ENCODE measurements at regions not wholly inside any gene's neighbourhood (a gene's known extent, or its start where the extent isn't known, plus 50 kb on each side); places are given as distances from the start of the nearest gene placed in this dataset.

GRCh38 chr7:155138204-155138603 is 68.1 kb downstream of the HTR5A start:
- in situ Hi-C loops (cut with HindIII; ENCODE audit: low pct_unique_long_range_greater_than_20kb, low sequenced_read_pairs), result no loop called here
- DNase-seq (ENCODE audit: low read depth, low spot score), result no peak

- DNase-seq (ENCODE audit: low read depth, low spot score), result no peak
- in situ Hi-C loops (cut with HindIII; ENCODE audit: low pct_unique_long_range_greater_than_20kb, low sequenced_read_pairs), result no loop called here
These were observed 71.4 kb downstream of the HTR5A start for GRCh38 chr7:155141562-155141961.

DNA sequence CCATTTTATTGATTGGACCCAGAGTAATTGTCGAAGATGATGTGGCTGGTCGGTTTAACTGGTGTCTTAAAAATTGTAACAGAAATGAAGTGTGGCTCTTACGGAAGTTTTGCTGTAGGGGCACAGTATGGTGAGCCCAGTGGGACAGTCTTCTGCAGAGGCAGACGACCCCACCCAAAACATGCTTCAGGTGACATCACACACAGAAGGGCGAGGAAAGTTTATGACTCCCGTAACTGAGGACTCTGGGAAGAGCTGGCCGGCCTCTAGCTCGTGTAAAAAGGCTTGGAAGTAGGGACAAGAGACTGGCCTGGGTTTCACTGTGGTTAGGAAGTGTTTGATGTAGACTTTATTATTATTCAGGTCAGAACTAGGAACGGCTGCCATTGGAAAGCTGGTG is 73.3 kb downstream of the HTR5A start:
- in situ Hi-C loops (cut with HindIII; ENCODE audit: low pct_unique_long_range_greater_than_20kb, low sequenced_read_pairs), result no loop called here

GRCh38 chr7:155144371-155144770 is 74.2 kb downstream of the HTR5A start:
- in situ Hi-C loops (cut with HindIII; ENCODE audit: low pct_unique_long_range_greater_than_20kb, low sequenced_read_pairs), result no loop called here
- DNase-seq (ENCODE audit: low read depth, low spot score), result no peak

More for the DNA sequence above, 73.3 kb downstream of the HTR5A start:
- DNase-seq (ENCODE audit: low read depth, low spot score), result no peak

GRCh38 chr7:155145477-155146255 is 75.5 kb downstream of the HTR5A start:
- in situ Hi-C loops (cut with HindIII; ENCODE audit: low pct_unique_long_range_greater_than_20kb, low sequenced_read_pairs), result no loop called here
- DNase-seq (ENCODE audit: low read depth, low spot score), result no peak

- no peak for DNase-seq (ENCODE audit: low read depth, low spot score)
- in situ Hi-C loops (cut with HindIII; ENCODE audit: low pct_unique_long_range_greater_than_20kb, low sequenced_read_pairs), result no loop called here
These were observed 77.0 kb downstream of the HTR5A start for GRCh38 chr7:155147172-155147571.

GRCh38 chr7:155147624-155148023 is 77.5 kb downstream of the HTR5A start:
- in situ Hi-C loops (cut with HindIII; ENCODE audit: low pct_unique_long_range_greater_than_20kb, low sequenced_read_pairs), result no loop called here
- DNase-seq (ENCODE audit: low read depth, low spot score), result no peak

DNA sequence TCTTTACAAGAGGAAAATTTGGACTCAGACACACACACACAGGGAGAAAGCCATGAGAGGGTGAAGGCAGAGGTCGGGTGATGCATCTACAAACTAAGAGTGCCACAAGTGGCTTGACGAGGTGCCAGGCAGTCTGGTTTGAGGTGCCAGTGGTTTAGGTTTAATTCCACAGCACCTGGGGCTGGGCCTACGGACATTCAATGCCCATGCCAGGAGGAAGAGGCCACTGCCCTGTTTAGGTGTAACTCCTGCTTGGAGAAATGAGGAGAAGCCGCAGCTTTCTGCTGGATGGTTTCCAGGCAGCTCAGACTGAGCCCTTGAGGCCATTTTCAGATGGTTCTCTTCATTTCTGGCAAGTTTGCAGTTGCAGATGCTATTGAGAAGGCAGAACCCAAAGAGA is 83.6 kb downstream of the HTR5A start:
- in situ Hi-C loops (cut with HindIII; ENCODE audit: low pct_unique_long_range_greater_than_20kb, low sequenced_read_pairs), result no loop called here
- DNase-seq (ENCODE audit: low read depth, low spot score), result no peak

- no peak for DNase-seq (ENCODE audit: low read depth, low spot score)
- in situ Hi-C loops (cut with HindIII; ENCODE audit: low pct_unique_long_range_greater_than_20kb, low sequenced_read_pairs), result no loop called here
These were observed 84.5 kb downstream of the HTR5A start for GRCh38 chr7:155154586-155154985.

DNA sequence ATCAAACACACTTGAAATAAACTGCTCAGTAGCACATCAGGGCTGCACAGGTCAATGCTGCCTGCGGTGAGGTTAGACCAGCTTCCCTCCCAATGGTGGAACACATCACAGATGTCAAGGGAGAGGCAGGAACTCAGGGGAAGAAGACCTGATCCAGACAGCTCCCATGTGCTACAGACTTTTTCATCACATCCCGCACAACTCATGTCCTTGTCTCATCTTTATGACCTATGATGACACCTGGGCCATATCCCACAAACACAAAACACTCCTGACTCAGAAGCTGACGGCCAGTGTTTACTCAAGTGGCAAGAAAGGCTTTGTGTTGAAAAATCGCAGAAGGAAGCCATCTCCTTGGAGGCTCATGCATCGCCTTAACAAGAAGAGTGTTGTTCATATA is 91.6 kb downstream of the HTR5A start:
- in situ Hi-C loops (cut with HindIII; ENCODE audit: low pct_unique_long_range_greater_than_20kb, low sequenced_read_pairs), result no loop called here
- no peak for DNase-seq (ENCODE audit: low read depth, low spot score)

GRCh38 chr7:155162422-155162821 is 92.3 kb downstream of the HTR5A start:
- in situ Hi-C loops (cut with HindIII; ENCODE audit: low pct_unique_long_range_greater_than_20kb, low sequenced_read_pairs), result no loop called here
- DNase-seq (ENCODE audit: low read depth, low spot score), result no peak

GRCh38 chr7:155163696-155164095 is 93.6 kb downstream of the HTR5A start:
- in situ Hi-C loops (cut with HindIII; ENCODE audit: low pct_unique_long_range_greater_than_20kb, low sequenced_read_pairs), result no loop called here
- DNase-seq (ENCODE audit: low read depth, low spot score), result no peak

GRCh38 chr7:155164316-155164715 is 94.2 kb downstream of the HTR5A start:
- in situ Hi-C loops (cut with HindIII; ENCODE audit: low pct_unique_long_range_greater_than_20kb, low sequenced_read_pairs), result no loop called here
- no peak for DNase-seq (ENCODE audit: low read depth, low spot score)

DNA sequence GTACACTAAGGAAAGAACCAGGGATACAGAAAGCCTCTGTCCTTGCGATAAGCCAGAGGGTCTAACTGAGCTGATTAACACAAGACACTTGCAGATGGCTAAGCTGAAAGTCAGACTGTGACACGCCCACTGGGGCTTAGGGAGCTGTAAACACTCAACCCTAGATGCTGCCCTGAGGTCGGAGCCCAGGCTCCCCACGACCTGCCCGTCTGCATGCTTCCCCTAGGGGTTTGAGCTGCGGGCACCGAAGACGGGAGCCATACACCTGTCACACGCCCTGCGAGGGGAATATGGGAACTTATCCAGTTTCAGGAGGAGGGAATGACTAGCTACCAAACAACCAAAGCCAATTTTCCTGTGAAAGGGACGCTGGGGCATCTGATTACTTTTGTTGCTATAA is 96.0 kb downstream of the HTR5A start:
- no peak for DNase-seq (ENCODE audit: low read depth, low spot score)
- in situ Hi-C loops (cut with HindIII; ENCODE audit: low pct_unique_long_range_greater_than_20kb, low sequenced_read_pairs), result no loop called here

- DNase-seq (ENCODE audit: low read depth, low spot score), result peak; percentile 68
- in situ Hi-C loops (cut with HindIII; ENCODE audit: low pct_unique_long_range_greater_than_20kb, low sequenced_read_pairs), result no loop called here
These were observed 96.7 kb downstream of the HTR5A start for GRCh38 chr7:155166673-155167370.

GRCh38 chr7:155167706-155168365 is 97.7 kb downstream of the HTR5A start:
- no peak for DNase-seq (ENCODE audit: low read depth, low spot score)
- in situ Hi-C loops (cut with HindIII; ENCODE audit: low pct_unique_long_range_greater_than_20kb, low sequenced_read_pairs), result no loop called here

DNA sequence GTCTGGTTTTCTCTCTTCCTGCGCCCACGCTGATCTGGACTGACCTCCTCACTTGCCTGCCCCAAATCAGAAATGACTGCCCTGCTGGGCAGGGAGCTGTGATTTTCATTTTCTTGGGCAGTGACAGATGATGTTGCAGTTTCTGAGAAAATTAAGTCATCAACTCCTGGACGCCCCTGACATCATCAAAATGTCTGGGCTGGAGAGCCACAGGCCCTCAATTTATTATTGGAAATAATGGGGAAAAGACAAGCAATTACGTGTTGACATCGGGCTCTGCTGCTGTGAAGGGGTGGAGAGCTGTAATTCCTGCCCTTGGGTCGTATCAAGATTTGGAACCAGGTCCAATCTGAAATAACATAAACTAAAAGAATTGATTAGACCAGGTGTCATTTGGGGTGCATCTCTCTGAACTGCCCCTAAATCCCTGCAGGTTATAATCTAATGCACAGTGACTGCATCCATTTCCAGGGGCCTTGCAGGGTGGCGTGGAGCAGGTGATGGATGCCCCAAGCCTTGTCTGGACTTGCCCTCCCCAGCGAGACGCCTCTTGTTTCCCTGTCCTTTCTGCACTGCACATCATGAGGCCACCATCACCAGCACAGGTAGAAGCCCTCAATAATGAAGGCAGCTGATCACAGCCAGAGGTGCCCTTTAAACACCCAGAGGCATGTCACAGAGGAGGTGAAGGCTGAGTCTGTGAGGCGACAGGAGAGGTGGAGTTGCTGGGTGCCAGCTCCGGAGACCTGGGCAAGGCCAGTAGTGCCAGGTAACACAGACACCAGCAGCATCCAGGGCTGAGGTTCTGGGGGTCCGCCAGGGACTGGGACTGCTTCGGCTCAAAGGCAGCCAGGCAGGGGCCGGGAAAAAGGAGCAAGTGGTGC is 98.7 kb downstream of the HTR5A start:
- DNase-seq (ENCODE audit: low read depth, low spot score), result no peak

More for the DNA sequence above, 98.7 kb downstream of the HTR5A start:
- in situ Hi-C loops (cut with HindIII; ENCODE audit: low pct_unique_long_range_greater_than_20kb, low sequenced_read_pairs), result no loop called here
